ENCODE measurements at regions not wholly inside any gene's neighbourhood (a gene's known extent, or its start where the extent isn't known, plus 50 kb on each side); places are given as distances from the start of the nearest gene placed in this dataset.
"Not testable (repeated sequence)": the region's sequence is repeated elsewhere in the genome, so short reads cannot be mapped to it uniquely, and the experiment has no call there.

GRCh38 chr4:64960516-64960915 lies 551.3 kb upstream of the TECRL start:
- no peak for DNase-seq

GRCh38 chr4:64940698-64941097 lies 531.4 kb upstream of the TECRL start:
- DNase-seq: no peak

GRCh38 chr4:64935469-64936001 lies 526.3 kb upstream of the TECRL start:
- no peak for DNase-seq

GRCh38 chr4:64911846-64912245 lies 502.6 kb upstream of the TECRL start:
- DNase-seq: no peak

GRCh38 chr4:64903986-64904385 lies 494.7 kb upstream of the TECRL start:
- no peak for DNase-seq

- DNase-seq: no peak
These were observed 490.3 kb upstream of the TECRL start for GRCh38 chr4:64899563-64899962.

GRCh38 chr4:64899030-64899429 lies 489.8 kb upstream of the TECRL start:
- not testable (repeated sequence) for DNase-seq

GRCh38 chr4:64897683-64898082 lies 488.4 kb upstream of the TECRL start:
- DNase-seq: no peak

GRCh38 chr4:64895031-64895430 lies 485.8 kb upstream of the TECRL start:
- no peak for DNase-seq

GRCh38 chr4:64893205-64893604 lies 484.0 kb upstream of the TECRL start:
- no peak for DNase-seq

- DNase-seq: no peak
These were observed 480.8 kb upstream of the TECRL start for GRCh38 chr4:64889906-64890610.

GRCh38 chr4:64883087-64883807 lies 474.0 kb upstream of the TECRL start:
- no peak for DNase-seq

GRCh38 chr4:64882311-64883086 lies 473.2 kb upstream of the TECRL start:
- DNase-seq: no peak

- DNase-seq: no peak
These were observed 471.3 kb upstream of the TECRL start for GRCh38 chr4:64880557-64880956.

- no peak for DNase-seq
These were observed 466.8 kb upstream of the TECRL start for GRCh38 chr4:64876021-64876420.

- no peak for DNase-seq
These were observed 461.3 kb upstream of the TECRL start for GRCh38 chr4:64870558-64870957.

- DNase-seq: no peak
These were observed 448.6 kb upstream of the TECRL start for GRCh38 chr4:64857815-64858214.

- no peak for DNase-seq
These were observed 447.9 kb upstream of the TECRL start for GRCh38 chr4:64857198-64857597.

- DNase-seq: no peak
These were observed 437.2 kb upstream of the TECRL start for GRCh38 chr4:64846417-64846816.

- DNase-seq: no peak
These were observed 420.5 kb upstream of the TECRL start for GRCh38 chr4:64829749-64830148.

- no peak for DNase-seq
These were observed 415.3 kb upstream of the TECRL start for GRCh38 chr4:64824591-64824990.

GRCh38 chr4:64822405-64822804 lies 413.2 kb upstream of the TECRL start:
- no peak for DNase-seq

- DNase-seq: no peak
These were observed 412.1 kb upstream of the TECRL start for GRCh38 chr4:64821219-64821976.

All from NCI-H226 (cell line).